Cardiac muscle cell (in vitro differentiated cells and primary cell): ENCODE measurements at regions not wholly inside any gene's neighbourhood (a gene's known extent, or its start where the extent isn't known, plus 50 kb on each side); places are given as distances from the start of the nearest gene placed in this dataset.
"Not testable (repeated sequence)": the region's sequence is repeated elsewhere in the genome, so short reads cannot be mapped to it uniquely, and the experiment has no call there.

ENCODE experiments used
- DNase-seq, 2 donors: peaks; one replicate each; pipeline versions ENCODE4 v3.0.0 to v3.0.0-alpha.2; 2010 to 2017; ENCODE audit warnings: low read depth in 1 of 2, low spot score in 1 of 2
- H3K27ac ChIP-seq: fragments of 200-600 bp; sonication (generic); 2 replicates; pipeline ENCODE4 v1.5.1; 2016
- H3K27me3 ChIP-seq: fragments of 200-600 bp; sonication (generic); 2 replicates; pipeline ENCODE4 v1.6.0; 2016; ENCODE audit warnings: control low read depth
- H3K36me3 ChIP-seq: fragments of 200-600 bp; sonication (generic); 2 replicates; pipeline ENCODE4 v1.5.1; 2016; ENCODE audit warnings: control low read depth
- H3K4me1 ChIP-seq: fragments of 200-600 bp; sonication (generic); 2 replicates; pipeline ENCODE4 v1.8.1; 2017; ENCODE audit warnings: low read depth, mild to moderate bottlenecking, mixed run types
- H3K4me3 ChIP-seq: fragments of 200-600 bp; sonication (generic); 2 replicates; pipeline ENCODE4 v1.5.1; 2016; ENCODE audit warnings: mild to moderate bottlenecking
- H3K9me3 ChIP-seq: fragments of 200-600 bp; sonication (generic); 2 replicates; pipeline ENCODE4 v1.5.1; 2017; ENCODE audit warnings: low read depth, mild to moderate bottlenecking, control low read depth
- CTCF ChIP-seq: IDR thresholded peaks from 2 replicates; pipeline ENCODE4 v1.5.1; 2012; ENCODE audit warnings: low read depth, mild to moderate bottlenecking, low read length

GRCh38 chrX:109089359-109089758 lies 353.0 kb upstream of the IRS4 start:
- no peak overlapping the region for H3K27ac ChIP-seq
- TF ChIP-seq CTCF: no peak
- no peak overlapping the region for H3K4me3 ChIP-seq
- H3K9me3 ChIP-seq: no peaks in the 10 kb centered on the region
- no peaks in the 10 kb centered on the region for H3K36me3 ChIP-seq
- no peak for DNase-seq
- no peaks in the 10 kb centered on the region for H3K4me1 ChIP-seq
- H3K27me3 ChIP-seq: no peaks in the 10 kb centered on the region

GRCh38 chrX:109077788-109078187 lies 341.4 kb upstream of the IRS4 start:
- H3K36me3 ChIP-seq: no peaks in the 10 kb centered on the region
- no peak for TF ChIP-seq CTCF
- no peak for DNase-seq
- no peaks in the 10 kb centered on the region for H3K27me3 ChIP-seq
- H3K4me1 ChIP-seq: no peaks in the 10 kb centered on the region
- H3K27ac ChIP-seq: no peak overlapping the region
- no peaks in the 10 kb centered on the region for H3K9me3 ChIP-seq
- H3K4me3 ChIP-seq: no peak overlapping the region

- H3K27ac ChIP-seq, H3K9me3 ChIP-seq, H3K27me3 ChIP-seq, H3K36me3 ChIP-seq, H3K4me1 ChIP-seq, H3K4me3 ChIP-seq: not testable (repeated sequence)
- peak; percentile 3 to 62 for DNase-seq
Measured at GRCh38 chrX:109054181-109054581, 317.8 kb upstream of the IRS4 start.

- H3K36me3 ChIP-seq: no peaks in the 10 kb centered on the region
- DNase-seq: no peak
Measured at GRCh38 chrX:109049903-109050302, 313.5 kb upstream of the IRS4 start.

GRCh38 chrX:109049416-109049815 lies 313.1 kb upstream of the IRS4 start:
- Histone ChIP-seq H3K27me3 (no peaks in the 10 kb centered on the region), H3K4me3 (no peak overlapping the region), H3K36me3 (no peaks in the 10 kb centered on the region), H3K4me1 (no peaks in the 10 kb centered on the region), H3K9me3 (no peaks in the 10 kb centered on the region), H3K27ac (no peak overlapping the region)
- no peak for TF ChIP-seq CTCF
- no peak for DNase-seq

More at GRCh38 chrX:109049903-109050302, 313.5 kb upstream of the IRS4 start:
- no peaks in the 10 kb centered on the region for H3K4me1 ChIP-seq
- H3K9me3 ChIP-seq: no peaks in the 10 kb centered on the region
- peak; percentile 15 for TF ChIP-seq CTCF
- no peak overlapping the region for H3K27ac ChIP-seq
- H3K4me3 ChIP-seq: no peak overlapping the region
- no peaks in the 10 kb centered on the region for H3K27me3 ChIP-seq

GRCh38 chrX:109040057-109040456 lies 303.7 kb upstream of the IRS4 start:
- H3K36me3 ChIP-seq: no peaks in the 10 kb centered on the region
- no peak overlapping the region for H3K27ac ChIP-seq
- H3K9me3 ChIP-seq: no peaks in the 10 kb centered on the region
- H3K4me3 ChIP-seq: no peak overlapping the region
- H3K4me1 ChIP-seq: no peaks in the 10 kb centered on the region
- no peak for TF ChIP-seq CTCF
- DNase-seq: no peak
- H3K27me3 ChIP-seq: no peaks in the 10 kb centered on the region
